SJSA1 (cell line): ENCODE measurements at regions not wholly inside any gene's neighbourhood (a gene's known extent, or its start where the extent isn't known, plus 50 kb on each side); places are given as distances from the start of the nearest gene placed in this dataset.
A peak's percentile ranks its signal among the peaks of the same experiment; 100 is the strongest.
"Not testable (repeated sequence)": the region's sequence is repeated elsewhere in the genome, so short reads cannot be mapped to it uniquely, and the experiment has no call there.

Experiments used
- DNase-seq, 2 experiments: peaks; one replicate each; pipeline ENCODE4 v3.0.0-alpha.2; 2015 to 2020; ENCODE audit warnings: low spot score in 2 of 2, low read depth in 1 of 2
- H3K27ac ChIP-seq: fragments of 250-450 bp; sonication (Bioruptor Pico); 2 replicates; pipeline ENCODE4 v1.5.1; 2020; ENCODE audit warnings: mild to moderate bottlenecking, moderate library complexity
- H3K27me3 ChIP-seq: fragments of 250-450 bp; sonication (Bioruptor Pico); replicated peaks from 2 replicates; pipeline ENCODE4 v1.5.1; 2020; ENCODE audit warnings: mild to moderate bottlenecking, moderate library complexity
- H3K36me3 ChIP-seq: fragments of 250-450 bp; sonication (Bioruptor Pico); 2 replicates; pipeline ENCODE4 v1.5.1; 2020; ENCODE audit warnings: mild to moderate bottlenecking
- H3K4me1 ChIP-seq: fragments of 250-450 bp; sonication (Bioruptor Pico); replicated peaks from 2 replicates; pipeline ENCODE4 v1.6.1; 2021; ENCODE audit warnings: mild to moderate bottlenecking
- H3K4me3 ChIP-seq: fragments of 250-450 bp; sonication (Bioruptor Pico); 2 replicates; pipeline ENCODE4 v1.5.1; 2020; ENCODE audit warnings: mild to moderate bottlenecking
- H3K9me3 ChIP-seq: fragments of 250-450 bp; sonication (Bioruptor Pico); replicated peaks from 2 replicates; pipeline ENCODE4 v1.5.1; 2020; ENCODE audit warnings: mild to moderate bottlenecking

GRCh38 chr6:17002123-17002522 lies 99.7 kb upstream of the STMND1 start:
- no peak for DNase-seq
- H3K27me3 ChIP-seq = no peaks in the 10 kb centered on the region
- H3K4me3 ChIP-seq = no peak overlapping the region
- H3K9me3 ChIP-seq = 0 out of 2 replicates have a peak, but pooled peaks cover 3% of the 10 kb centered on the region
- no peaks in the 10 kb centered on the region for H3K4me1 ChIP-seq
- no peaks in the 10 kb centered on the region for H3K36me3 ChIP-seq
- no peak overlapping the region for H3K27ac ChIP-seq

GRCh38 chr6:17001188-17001587 lies 100.7 kb upstream of the STMND1 start:
- Histone ChIP-seq H3K4me3 (no peak overlapping the region), H3K27me3 (no peaks in the 10 kb centered on the region), H3K36me3 (no peaks in the 10 kb centered on the region), H3K27ac (no peak overlapping the region), H3K4me1 (no peaks in the 10 kb centered on the region), H3K9me3 (0 out of 2 replicates have a peak, but pooled peaks cover 3% of the 10 kb centered on the region)
- DNase-seq = peak in 1 of 2 experiments; percentile 14

DNA sequence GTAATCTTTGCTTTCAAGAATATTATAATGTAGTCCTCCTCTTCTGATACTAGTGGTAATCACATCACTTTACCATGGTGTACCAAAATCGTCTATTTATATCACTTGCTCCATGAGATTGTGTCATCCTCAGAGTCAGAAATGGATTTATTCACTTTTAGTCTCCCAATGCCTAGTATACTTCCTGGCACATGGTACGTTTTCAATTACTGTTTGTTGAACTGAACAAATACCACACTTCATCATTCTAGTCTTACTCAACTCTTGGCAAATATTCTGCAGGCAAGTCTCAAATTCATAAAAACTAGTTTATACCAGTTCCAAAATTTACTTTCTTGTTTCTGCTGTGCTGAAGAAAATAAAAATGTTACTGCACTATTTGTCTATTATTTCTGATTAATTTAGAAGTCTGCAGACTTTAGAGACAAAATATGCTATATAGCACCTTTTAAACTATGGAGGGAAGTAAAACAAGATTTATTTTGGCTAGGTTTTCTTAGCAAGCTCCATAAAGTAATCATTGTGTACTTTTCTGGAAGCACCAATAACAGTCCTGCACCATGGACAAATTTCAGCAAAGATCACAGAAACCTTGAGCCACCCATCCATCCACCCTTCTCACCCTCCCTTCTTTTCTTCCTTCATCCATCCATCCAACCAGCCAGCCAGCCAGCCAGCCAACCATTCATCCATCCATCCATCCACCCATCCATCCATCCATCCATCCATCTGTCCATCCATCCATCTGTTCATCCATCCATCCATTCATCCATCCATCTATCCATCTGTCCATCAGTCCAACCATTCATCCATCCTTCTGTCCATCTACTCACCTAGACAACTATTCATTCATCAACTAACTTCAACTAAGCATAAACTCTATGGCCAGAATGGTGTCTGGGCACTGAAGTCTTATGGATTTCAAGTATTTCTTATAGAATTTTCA lies 102.1 kb upstream of the STMND1 start:
- Histone ChIP-seq H3K4me1 (no peaks in the 10 kb centered on the region), H3K27ac (no peak overlapping the region), H3K36me3 (no peaks in the 10 kb centered on the region), H3K27me3 (no peaks in the 10 kb centered on the region), H3K9me3 (no peaks in the 10 kb centered on the region), H3K4me3 (no peak overlapping the region)
- no peak for DNase-seq

GRCh38 chr6:16998461-16998860 lies 103.4 kb upstream of the STMND1 start:
- Histone ChIP-seq H3K4me1 (no peaks in the 10 kb centered on the region), H3K36me3 (no peaks in the 10 kb centered on the region), H3K27me3 (no peaks in the 10 kb centered on the region), H3K9me3 (no peaks in the 10 kb centered on the region), H3K27ac (no peak overlapping the region), H3K4me3 (no peak overlapping the region)
- DNase-seq = no peak

DNA sequence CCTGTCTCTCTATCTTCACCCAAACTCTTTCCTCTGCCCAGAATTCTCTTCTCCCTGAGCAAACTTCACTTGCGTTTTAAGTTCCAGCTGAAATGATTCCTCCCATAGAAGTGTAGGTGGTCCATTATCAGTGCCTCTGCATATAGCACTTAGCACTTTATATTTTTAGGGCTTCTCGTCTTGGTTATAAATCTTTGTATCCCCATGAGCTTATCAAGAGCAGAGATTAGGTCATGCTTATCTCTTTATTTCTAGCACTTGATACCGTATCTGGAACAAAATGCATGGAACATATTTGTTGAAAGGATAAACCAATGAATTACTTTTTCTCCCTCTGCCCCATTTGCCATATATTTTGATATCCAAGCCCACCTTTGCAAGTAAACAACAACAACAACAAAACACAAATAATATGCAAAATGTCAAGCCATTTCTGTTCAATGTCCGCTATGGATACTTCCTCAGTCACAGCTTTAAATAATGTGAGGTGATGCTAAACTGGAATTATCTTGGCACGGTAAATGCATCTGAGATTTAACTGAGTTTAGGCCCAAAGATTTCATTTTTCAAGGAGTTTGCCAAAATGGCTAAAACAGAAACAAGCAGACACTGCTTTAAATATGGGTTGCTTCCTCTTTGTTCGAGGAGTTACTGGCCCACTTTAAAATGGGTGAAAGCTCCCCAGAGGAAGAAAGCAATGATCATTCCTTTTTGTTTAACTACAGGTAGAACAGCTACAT lies 106.2 kb upstream of the STMND1 start:
- no peak overlapping the region for H3K4me3 ChIP-seq
- no peaks in the 10 kb centered on the region; the same call in 1 of the 2 replicates for H3K36me3 ChIP-seq
- no peaks in the 10 kb centered on the region for H3K27me3 ChIP-seq

DNA sequence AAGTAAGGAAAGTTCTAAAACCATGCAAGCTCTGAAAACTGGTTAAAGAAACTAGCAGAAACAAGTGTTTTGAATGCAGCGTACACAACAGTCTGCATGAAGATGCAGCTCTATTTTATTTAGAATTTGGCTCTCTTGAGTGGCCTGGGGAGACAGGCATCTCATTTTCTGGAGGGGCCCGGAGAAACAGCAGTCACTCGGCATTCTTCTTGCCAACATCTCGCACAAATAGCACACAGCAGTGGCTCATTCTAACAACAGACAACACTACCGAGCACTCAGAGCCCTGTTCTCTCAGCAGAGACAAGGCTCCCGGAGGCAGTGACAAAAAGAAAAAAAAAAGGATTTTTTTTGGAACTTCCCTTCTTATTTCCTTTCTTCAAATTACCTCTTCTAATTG lies 108.5 kb upstream of the STMND1 start:
- no peaks in the 10 kb centered on the region; the same call in 1 of the 2 replicates for H3K36me3 ChIP-seq
- H3K27ac ChIP-seq = no peak overlapping the region
- H3K27me3 ChIP-seq = no peaks in the 10 kb centered on the region
- no peak for DNase-seq
- H3K9me3 ChIP-seq = no peaks in the 10 kb centered on the region; the same call in 1 of the 2 replicates
- no peak overlapping the region for H3K4me3 ChIP-seq
- H3K4me1 ChIP-seq = no peaks in the 10 kb centered on the region

More for the DNA sequence above, 106.2 kb upstream of the STMND1 start:
- Histone ChIP-seq H3K27ac (no peak overlapping the region), H3K9me3 (no peaks in the 10 kb centered on the region), H3K4me1 (no peaks in the 10 kb centered on the region)
- no peak for DNase-seq

- Histone ChIP-seq H3K27me3 (no peaks in the 10 kb centered on the region), H3K36me3 (no peaks in the 10 kb centered on the region; the same call in 1 of the 2 replicates), H3K4me3 (no peak overlapping the region), H3K9me3 (no peaks in the 10 kb centered on the region; the same call in 1 of the 2 replicates), H3K27ac (no peak overlapping the region), H3K4me1 (no peaks in the 10 kb centered on the region)
- DNase-seq = no peak
These were observed 109.7 kb upstream of the STMND1 start for GRCh38 chr6:16991981-16992629.

DNA sequence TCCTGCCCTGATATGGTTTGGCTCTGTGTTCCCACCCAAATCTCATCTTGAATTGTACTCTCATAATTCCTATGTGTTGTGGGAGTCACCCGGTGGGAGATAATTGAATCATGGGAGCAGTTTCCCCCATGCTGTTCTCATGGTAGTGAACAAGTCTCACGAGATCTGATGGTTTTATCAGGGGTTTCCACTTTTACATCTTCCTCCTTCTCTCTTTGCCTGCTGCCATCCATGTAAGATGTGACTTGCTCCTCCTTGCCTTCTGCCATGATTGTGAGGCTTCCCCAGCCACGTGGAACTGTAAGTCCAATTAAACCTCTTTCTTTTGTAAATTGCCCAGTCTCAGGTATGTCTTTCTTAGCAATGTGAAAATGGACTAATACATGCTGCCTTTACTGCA lies 111.9 kb upstream of the STMND1 start:
- not testable (repeated sequence) for DNase-seq, H3K9me3 ChIP-seq, H3K36me3 ChIP-seq, H3K4me3 ChIP-seq, H3K27me3 ChIP-seq, H3K27ac ChIP-seq
- peaks cover 15% of the 10 kb centered on the region for H3K4me1 ChIP-seq

DNA sequence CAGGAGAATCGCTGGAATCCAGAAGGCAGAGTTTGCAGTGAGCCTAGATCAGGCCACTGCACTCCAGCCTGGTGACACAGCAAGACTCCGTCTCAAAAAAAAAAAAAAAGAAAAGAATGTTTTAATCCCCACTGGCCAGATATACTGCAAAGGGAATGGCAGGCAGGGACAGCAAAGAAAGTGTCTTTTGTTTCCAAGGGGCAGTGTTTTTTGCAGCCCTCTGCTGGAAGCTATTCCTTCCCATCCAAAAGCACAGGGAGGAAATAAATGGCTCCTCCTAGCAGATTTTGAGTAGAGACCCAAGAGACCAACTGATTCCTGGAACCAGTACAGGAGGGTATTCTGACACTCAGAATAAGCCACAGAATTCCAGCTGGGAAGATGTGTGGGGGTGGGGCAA lies 112.5 kb upstream of the STMND1 start:
- Histone ChIP-seq H3K27me3 (no peaks in the 10 kb centered on the region), H3K36me3 (no peaks in the 10 kb centered on the region; the same call in 1 of the 2 replicates), H3K4me1 (peaks cover 15% of the 10 kb centered on the region), H3K4me3 (no peak overlapping the region), H3K27ac (no peak overlapping the region), H3K9me3 (no peaks in the 10 kb centered on the region; the same call in 1 of the 2 replicates)
- DNase-seq = no peak

DNA sequence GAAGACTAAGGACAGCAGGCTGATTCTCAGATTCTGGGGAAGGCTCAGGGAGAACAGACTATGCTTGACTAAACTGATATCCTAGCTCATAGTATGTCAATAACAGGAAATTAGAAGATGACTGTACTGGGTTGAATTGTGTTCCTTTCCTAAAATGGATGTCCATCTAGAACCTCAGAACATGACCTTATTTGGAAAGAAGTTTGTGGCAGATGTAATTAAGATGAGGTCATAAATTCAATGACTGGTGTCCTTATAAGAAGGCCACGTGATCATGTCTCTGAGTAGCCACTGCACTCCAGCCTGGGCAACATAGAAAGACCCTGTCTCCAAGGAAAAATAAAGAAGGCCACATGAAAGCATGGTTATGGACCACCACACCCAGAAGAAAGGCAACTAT lies 113.9 kb upstream of the STMND1 start:
- H3K27ac ChIP-seq = no peak overlapping the region
- H3K9me3 ChIP-seq = no peaks in the 10 kb centered on the region; the same call in 1 of the 2 replicates
- peaks cover 15% of the 10 kb centered on the region for H3K4me1 ChIP-seq
- no peaks in the 10 kb centered on the region; the same call in 1 of the 2 replicates for H3K36me3 ChIP-seq
- H3K27me3 ChIP-seq = no peaks in the 10 kb centered on the region
- no peak for DNase-seq
- H3K4me3 ChIP-seq = no peak overlapping the region

- Histone ChIP-seq H3K4me3 (no peak overlapping the region), H3K36me3 (no peaks in the 10 kb centered on the region), H3K27ac (peak overlapping the region; percentile 4; the same call in 1 of the 2 replicates)
These were observed 116.2 kb upstream of the STMND1 start for GRCh38 chr6:16985513-16986284.

GRCh38 chr6:16982807-16983206 lies 119.0 kb upstream of the STMND1 start:
- Histone ChIP-seq H3K4me1 (peaks cover 22% of the 10 kb centered on the region), H3K27ac (no peak overlapping the region), H3K27me3 (no peaks in the 10 kb centered on the region), H3K36me3 (no peaks in the 10 kb centered on the region), H3K9me3 (no peaks in the 10 kb centered on the region), H3K4me3 (no peak overlapping the region)
- DNase-seq = no peak

More at GRCh38 chr6:16985513-16986284, 116.2 kb upstream of the STMND1 start:
- H3K27me3 ChIP-seq = no peaks in the 10 kb centered on the region
- no peaks in the 10 kb centered on the region; the same call in 1 of the 2 replicates for H3K9me3 ChIP-seq
- peak in 1 of 2 experiments; percentile 53 for DNase-seq
- H3K4me1 ChIP-seq = peaks cover 22% of the 10 kb centered on the region
